ENCODE measurements at regions not wholly inside any gene's neighbourhood (a gene's known extent, or its start where the extent isn't known, plus 50 kb on each side); places are given as distances from the start of the nearest gene placed in this dataset.

- no peak for TF ChIP-seq FOXM1 (IDR thresholded peaks at IDR 0.05; ENCODE audit: low read depth, low read length)
- TF ChIP-seq CBX5 (IDR thresholded peaks at IDR 0.05; ENCODE audit: low read depth) = no peak
- TF ChIP-seq CTCF (IDR thresholded peaks at IDR 0.05 in 2 of 3, conservative IDR thresholded peaks at IDR 0.05 in 1 of 3; ENCODE audit: control insufficient read depth in 2 of 3, extremely low read depth in 1 of 3, insufficient read depth in 1 of 3, low read depth in 3 of 3, low read length in 3 of 3) = no peak
- no peak for TF ChIP-seq RCOR1 (conservative IDR thresholded peaks at IDR 0.05; ENCODE audit: low read depth, low read length)
- no peak for TF ChIP-seq CHD2 (IDR thresholded peaks at IDR 0.05; ENCODE audit: borderline replicate concordance, low read depth, low read length)
- TF ChIP-seq EP300 (IDR thresholded peaks at IDR 0.05; ENCODE audit: borderline replicate concordance in 1 of 2, control insufficient read depth in 1 of 2, low read depth in 2 of 2, low read length in 2 of 2) = no peak
- TF ChIP-seq ZSCAN29 (IDR thresholded peaks at IDR 0.05) = no peak
- TF ChIP-seq SUPT20H (IDR thresholded peaks at IDR 0.05; ENCODE audit: borderline replicate concordance, control insufficient read depth, low read depth, low read length) = no peak
- TF ChIP-seq FOXK2 (IDR thresholded peaks at IDR 0.05) = no peak
- TF ChIP-seq POLR2A (IDR thresholded peaks at IDR 0.05; ENCODE audit: low read depth, low read length) = no peak
- TF ChIP-seq TAF1 (IDR thresholded peaks at IDR 0.05; ENCODE audit: borderline replicate concordance, low read depth, low read length) = no peak
- TF ChIP-seq POLR2AphosphoS5 (IDR thresholded peaks at IDR 0.05; ENCODE audit: low read length) = no peak
- TF ChIP-seq BCL3 (IDR thresholded peaks at IDR 0.05; ENCODE audit: borderline replicate concordance, insufficient read depth, low read depth, low read length, poor library complexity, severe bottlenecking) = no peak
- TF ChIP-seq EZH2 (IDR thresholded peaks at IDR 0.05; ENCODE audit: borderline replicate concordance, control insufficient read depth, low read depth, low read length) = no peak
These were observed 1074.7 kb downstream of the PCDH18 start for GRCh38 chr4:136457577-136457976.
